22Rv1 (cell line): ENCODE measurements at regions not wholly inside any gene's neighbourhood (a gene's known extent, or its start where the extent isn't known, plus 50 kb on each side); places are given as distances from the start of the nearest gene placed in this dataset.

Experiments
- CTCF ChIP-seq: fragments of 450-650 bp; IDR thresholded peaks from 2 replicates; pipeline ENCODE4 v1.5.1; 2017; ENCODE audit warnings: mild to moderate bottlenecking
- ZFX ChIP-seq: fragments of 450-650 bp; IDR thresholded peaks from 2 replicates; pipeline ENCODE4 v1.6.1; 2017; ENCODE audit warnings: antibody characterized with exemption, borderline replicate concordance

DNA sequence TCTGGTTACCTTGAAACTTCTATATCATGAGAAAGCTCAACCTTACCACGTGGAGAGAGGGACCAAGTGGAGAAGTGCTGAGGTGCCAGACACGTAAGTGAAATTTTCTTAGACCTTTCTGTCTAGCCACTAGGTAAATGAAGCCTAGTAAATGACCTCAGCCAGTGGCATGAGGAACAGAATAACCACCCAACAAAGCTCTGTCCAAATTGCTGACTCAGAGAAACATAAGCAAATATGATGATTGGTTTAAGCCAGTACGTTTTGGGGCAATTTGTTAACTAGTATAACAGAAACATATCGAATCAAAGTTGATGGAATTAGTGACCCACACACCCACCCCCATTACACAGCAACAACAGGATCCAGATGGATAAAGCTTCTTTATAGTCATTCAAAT is 75.2 kb upstream of the MAX start:
- TF ChIP-seq CTCF (no peak), ZFX (no peak)
